BJ (cell line): ENCODE measurements at regions not wholly inside any gene's neighbourhood (a gene's known extent, or its start where the extent isn't known, plus 50 kb on each side); places are given as distances from the start of the nearest gene placed in this dataset.

Experiments
- CTCF ChIA-PET: fragments of 350-600 bp; formaldehyde crosslinking; extraction: SDS; loops from one replicate; lab custom pipeline; 2021; ENCODE audit warnings: antibody characterized with exemption, inconsistent platforms; lab: Yijun Ruan, JAX
- POLR2A ChIA-PET: fragments of 300-600 bp; sonication (Branson Sonifier 250); formaldehyde crosslinking; extraction: SDS; loops from one replicate; lab custom pipeline; 2021; ENCODE audit warnings: antibody characterized with exemption; lab: Charles Lee
- DNase-seq: peaks from one replicate; pipeline ENCODE4 v3.0.0-alpha.2; 2011; ENCODE audit warnings: low read depth
- H3K27me3 ChIP-seq: 2 replicates; pipeline ENCODE4 v1.6.0; 2011; ENCODE audit warnings: low read length; ENCODE audit not compliant: control insufficient read depth, insufficient read depth
- H3K36me3 ChIP-seq: 2 replicates; pipeline ENCODE4 v1.5.1; 2011; ENCODE audit warnings: low read length; ENCODE audit not compliant: control insufficient read depth, insufficient read depth
- H3K4me3 ChIP-seq: 2 replicates; pipeline ENCODE4 v1.5.1; 2011; ENCODE audit warnings: low read depth, mild to moderate bottlenecking, control low read depth, low read length
- TF ChIP-seq, protein P1 (sequence below): IDR thresholded peaks from 2 replicates; pipeline ENCODE4 v1.5.1; 2011; ENCODE audit warnings: low read depth, mild to moderate bottlenecking, control low read depth, inconsistent platforms, low read length, moderate library complexity; ENCODE audit not compliant: insufficient read depth

GRCh38 chr1:25126562-25126961 lies 105.7 kb downstream of the SYF2 start:
- ChIA-PET POLR2A (no interaction called here), CTCF (interaction anchor here (0.7 to 1.5 kb wide), 4 partner anchors 8 to 25 kb away, joined by 3 to 4 read pairs (median 4); no protein-coding TSS in a partner anchor)
- no peak for DNase-seq
- Histone ChIP-seq H3K36me3 (no peaks in the 10 kb centered on the region), H3K27me3 (peaks cover 2% of the 10 kb centered on the region), H3K4me3 (no peak overlapping the region)
- TF ChIP-seq, protein P1, sequence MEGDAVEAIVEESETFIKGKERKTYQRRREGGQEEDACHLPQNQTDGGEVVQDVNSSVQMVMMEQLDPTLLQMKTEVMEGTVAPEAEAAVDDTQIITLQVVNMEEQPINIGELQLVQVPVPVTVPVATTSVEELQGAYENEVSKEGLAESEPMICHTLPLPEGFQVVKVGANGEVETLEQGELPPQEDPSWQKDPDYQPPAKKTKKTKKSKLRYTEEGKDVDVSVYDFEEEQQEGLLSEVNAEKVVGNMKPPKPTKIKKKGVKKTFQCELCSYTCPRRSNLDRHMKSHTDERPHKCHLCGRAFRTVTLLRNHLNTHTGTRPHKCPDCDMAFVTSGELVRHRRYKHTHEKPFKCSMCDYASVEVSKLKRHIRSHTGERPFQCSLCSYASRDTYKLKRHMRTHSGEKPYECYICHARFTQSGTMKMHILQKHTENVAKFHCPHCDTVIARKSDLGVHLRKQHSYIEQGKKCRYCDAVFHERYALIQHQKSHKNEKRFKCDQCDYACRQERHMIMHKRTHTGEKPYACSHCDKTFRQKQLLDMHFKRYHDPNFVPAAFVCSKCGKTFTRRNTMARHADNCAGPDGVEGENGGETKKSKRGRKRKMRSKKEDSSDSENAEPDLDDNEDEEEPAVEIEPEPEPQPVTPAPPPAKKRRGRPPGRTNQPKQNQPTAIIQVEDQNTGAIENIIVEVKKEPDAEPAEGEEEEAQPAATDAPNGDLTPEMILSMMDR = no peak

DNA sequence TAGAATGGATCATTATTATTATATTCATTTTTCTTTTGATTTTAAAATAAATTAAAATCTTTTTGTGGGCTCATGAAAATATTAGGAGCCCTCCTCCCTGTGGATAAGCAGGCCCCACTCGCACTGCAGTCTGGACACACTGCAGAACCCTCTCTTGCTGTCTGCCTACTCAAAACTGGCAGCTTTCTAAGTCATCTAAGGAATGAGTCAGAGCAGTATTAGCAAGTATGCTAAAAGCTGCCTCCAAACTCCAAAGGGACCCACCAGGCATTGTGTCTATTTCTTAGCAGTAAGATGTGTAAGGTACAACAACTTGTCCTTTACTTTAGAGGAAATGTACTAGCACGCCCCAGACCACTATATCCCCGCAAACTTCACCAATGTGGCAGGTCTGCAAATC lies 108.8 kb downstream of the SYF2 start:
- ChIA-PET POLR2A (no interaction called here), CTCF (interaction anchor here (1.7 kb wide), 1 partner anchor 22 kb away, joined by 4 read pairs; no protein-coding TSS in a partner anchor)
- H3K4me3 ChIP-seq = no peak overlapping the region
- no peak for DNase-seq
- H3K36me3 ChIP-seq = no peaks in the 10 kb centered on the region
- TF ChIP-seq, protein P1 = no peak
- H3K27me3 ChIP-seq = no peaks in the 10 kb centered on the region; the same call in 1 of the 2 replicates

DNA sequence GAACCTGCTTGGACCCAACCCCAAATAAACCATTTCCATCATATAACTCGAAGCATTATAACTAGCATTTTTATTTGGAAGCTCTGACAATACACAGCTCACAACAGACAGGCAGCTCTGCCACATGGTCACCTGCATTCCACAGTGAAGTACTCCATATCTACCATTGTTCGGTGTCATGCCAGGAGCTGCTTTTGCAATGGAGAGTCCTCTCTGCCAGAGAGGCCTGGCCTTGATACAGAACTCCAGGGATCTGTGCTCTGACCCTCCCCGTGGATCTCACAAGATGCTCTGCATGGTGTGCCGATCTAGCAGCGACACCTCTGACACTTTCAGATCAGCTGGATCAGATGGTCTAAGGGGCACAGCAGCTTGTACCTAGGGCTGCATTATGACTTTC lies 109.6 kb downstream of the SYF2 start:
- H3K36me3 ChIP-seq = no peaks in the 10 kb centered on the region
- CTCF ChIA-PET = interaction anchor here (1.4 to 1.7 kb wide), 2 partner anchors 10 to 21 kb away, joined by 4 read pairs; no protein-coding TSS in a partner anchor
- TF ChIP-seq, protein P1 = no peak
- no peak for DNase-seq
- POLR2A ChIA-PET = no interaction called here
- H3K27me3 ChIP-seq = no peaks in the 10 kb centered on the region; the same call in 1 of the 2 replicates
- no peak overlapping the region for H3K4me3 ChIP-seq

DNA sequence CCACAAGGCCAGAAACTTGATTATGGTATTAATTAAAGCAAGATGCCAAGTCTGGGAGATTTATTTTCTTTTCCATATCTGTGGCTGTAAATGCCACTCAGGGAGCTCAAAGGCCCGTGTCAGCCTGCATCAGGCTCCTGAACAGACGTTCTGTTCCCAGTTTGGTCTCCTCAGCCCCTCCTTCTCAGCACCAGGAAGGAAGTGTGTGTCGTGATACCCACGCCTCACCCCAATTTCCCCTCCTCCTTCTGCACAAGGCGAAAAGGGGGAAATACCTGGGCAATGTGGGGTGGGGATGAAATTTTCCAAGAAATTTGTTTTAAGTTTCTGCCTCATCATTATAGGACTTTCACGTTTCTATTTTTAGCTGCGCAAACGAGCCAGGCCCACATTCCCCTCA lies 112.0 kb downstream of the SYF2 start:
- ChIA-PET CTCF (no interaction called here), POLR2A (no interaction called here)
- H3K4me3 ChIP-seq = no peak overlapping the region
- DNase-seq = no peak
- H3K27me3 ChIP-seq = peaks cover 2% of the 10 kb centered on the region; the same call in 1 of the 2 replicates
- TF ChIP-seq, protein P1 = no peak
- no peaks in the 10 kb centered on the region for H3K36me3 ChIP-seq

DNA sequence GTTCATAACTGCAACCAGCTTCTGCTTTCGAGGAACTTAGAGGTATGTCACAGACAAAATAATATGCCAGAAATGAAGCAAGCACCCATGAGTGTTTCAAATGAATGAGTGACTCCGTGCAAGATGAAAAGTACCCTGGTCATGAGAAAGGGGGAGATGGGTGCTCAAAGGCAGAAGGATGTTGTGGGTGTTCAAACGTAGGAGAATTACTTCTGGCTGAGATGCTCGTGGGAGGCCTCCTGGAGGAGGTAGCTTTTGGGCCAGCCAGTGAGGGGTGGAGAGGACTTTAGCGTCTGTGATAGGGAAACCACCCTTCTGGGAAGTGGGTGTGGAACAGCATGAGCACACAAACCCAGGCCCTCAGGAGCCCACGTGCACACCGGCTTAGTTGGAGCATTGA lies 113.8 kb downstream of the SYF2 start:
- TF ChIP-seq, protein P1 = no peak
- DNase-seq = no peak
- Histone ChIP-seq H3K4me3 (no peak overlapping the region), H3K36me3 (no peaks in the 10 kb centered on the region), H3K27me3 (peaks cover 5% of the 10 kb centered on the region; the same call in 1 of the 2 replicates)
- ChIA-PET POLR2A (no interaction called here), CTCF (no interaction called here)
